ENCODE measurements at regions not wholly inside any gene's neighbourhood (a gene's known extent, or its start where the extent isn't known, plus 50 kb on each side); places are given as distances from the start of the nearest gene placed in this dataset.
"Not testable (repeated sequence)": the region's sequence is repeated elsewhere in the genome, so short reads cannot be mapped to it uniquely, and the experiment has no call there.

GRCh38 chr14:66291756-66292155 is 194.4 kb upstream of the CCDC196 start:
- no peak for DNase-seq

GRCh38 chr14:66293533-66294105 is 192.6 kb upstream of the CCDC196 start:
- DNase-seq, result no peak

GRCh38 chr14:66295386-66295785 is 190.8 kb upstream of the CCDC196 start:
- no peak for DNase-seq

- no peak for DNase-seq
Observed at GRCh38 chr14:66300886-66301285, 185.3 kb upstream of the CCDC196 start.

GRCh38 chr14:66306101-66306500 is 180.1 kb upstream of the CCDC196 start:
- no peak for DNase-seq

- no peak for DNase-seq
Observed at GRCh38 chr14:66311058-66311457, 175.1 kb upstream of the CCDC196 start.

GRCh38 chr14:66311990-66312389 is 174.2 kb upstream of the CCDC196 start:
- DNase-seq, result no peak

- no peak for DNase-seq
Observed at GRCh38 chr14:66312451-66312850, 173.7 kb upstream of the CCDC196 start.

- no peak for DNase-seq
Observed at GRCh38 chr14:66315098-66315497, 171.1 kb upstream of the CCDC196 start.

- no peak for DNase-seq
Observed at GRCh38 chr14:66315548-66315947, 170.6 kb upstream of the CCDC196 start.

- no peak for DNase-seq
Observed at GRCh38 chr14:66322564-66322963, 163.6 kb upstream of the CCDC196 start.

- no peak for DNase-seq
Observed at GRCh38 chr14:66330228-66330627, 155.9 kb upstream of the CCDC196 start.

- DNase-seq, result no peak
Observed at GRCh38 chr14:66330916-66331315, 155.3 kb upstream of the CCDC196 start.

- not testable (repeated sequence) for DNase-seq
Observed at GRCh38 chr14:66333293-66333692, 152.9 kb upstream of the CCDC196 start.

GRCh38 chr14:66341239-66341638 is 144.9 kb upstream of the CCDC196 start:
- DNase-seq, result no peak

- no peak for DNase-seq
Observed at GRCh38 chr14:66345986-66346385, 140.2 kb upstream of the CCDC196 start.

GRCh38 chr14:66351310-66351709 is 134.9 kb upstream of the CCDC196 start:
- no peak for DNase-seq

- DNase-seq, result peak; percentile 60 to 79 (median 72)
Observed at GRCh38 chr14:66359500-66359899, 126.7 kb upstream of the CCDC196 start.

- DNase-seq, result no peak
Observed at GRCh38 chr14:66360366-66360926, 125.7 kb upstream of the CCDC196 start.

GRCh38 chr14:66361013-66361412 is 125.2 kb upstream of the CCDC196 start:
- DNase-seq, result no peak

- no peak for DNase-seq
Observed at GRCh38 chr14:66365388-66365787, 120.8 kb upstream of the CCDC196 start.

GRCh38 chr14:66369157-66369697 is 116.9 kb upstream of the CCDC196 start:
- DNase-seq, result no peak

- no peak for DNase-seq
Observed at GRCh38 chr14:66371776-66372175, 114.4 kb upstream of the CCDC196 start.

- no peak for DNase-seq
Observed at GRCh38 chr14:66375046-66375964, 110.9 kb upstream of the CCDC196 start.

Measured in suppressor macrophage treated with lipopolysaccharide for 1 hour (primary cell).